ENCODE measurements at regions not wholly inside any gene's neighbourhood (a gene's known extent, or its start where the extent isn't known, plus 50 kb on each side); places are given as distances from the start of the nearest gene placed in this dataset.
A peak's percentile ranks its signal among the peaks of the same experiment; 100 is the strongest.

GRCh38 chr21:29233611-29234540 lies 64.8 kb upstream of the BACH1 start:
- H3K27me3 ChIP-seq: no peaks in the 10 kb centered on the region
- DNase-seq: no peak
- no peak overlapping the region for H3K27ac ChIP-seq
- TF ChIP-seq CTCF (IDR thresholded peaks at IDR 0.05): no peak
- H3K36me3 ChIP-seq: no peaks in the 10 kb centered on the region
- intact Hi-C loops (cut with DNase I; ENCODE audit: low total_unique reads): no loop called here
- peaks cover 0 to 25% (median 22%) of the 10 kb centered on the region in 4 donors for H3K4me1 ChIP-seq
- H3K9me3 ChIP-seq: no peaks in the 10 kb centered on the region
- no peak overlapping the region for H3K4me3 ChIP-seq

GRCh38 chr21:29235714-29236197 lies 63.0 kb upstream of the BACH1 start:
- Histone ChIP-seq H3K36me3 (no peaks in the 10 kb centered on the region), H3K27ac (no peak overlapping the region), H3K4me3 (no peak overlapping the region), H3K4me1 (peaks cover 0 to 26% (median 23%) of the 10 kb centered on the region in 4 donors), H3K9me3 (no peaks in the 10 kb centered on the region), H3K27me3 (no peaks in the 10 kb centered on the region)
- no peak for DNase-seq
- intact Hi-C loops (cut with DNase I; ENCODE audit: low total_unique reads): no loop called here
- no peak for TF ChIP-seq CTCF (IDR thresholded peaks at IDR 0.05)

- Histone ChIP-seq H3K27me3 (no peaks in the 10 kb centered on the region), H3K4me3 (no peak overlapping the region), H3K4me1 (peaks cover 0 to 26% (median 23%) of the 10 kb centered on the region in 4 donors), H3K27ac (no peak overlapping the region), H3K9me3 (no peaks in the 10 kb centered on the region), H3K36me3 (no peaks in the 10 kb centered on the region)
- no peak for TF ChIP-seq CTCF (IDR thresholded peaks at IDR 0.05)
- intact Hi-C loops (cut with DNase I; ENCODE audit: low total_unique reads): no loop called here
- no peak for DNase-seq
These were observed 62.5 kb upstream of the BACH1 start for GRCh38 chr21:29236201-29236600.

GRCh38 chr21:29237110-29238052 lies 61.3 kb upstream of the BACH1 start:
- Histone ChIP-seq H3K9me3 (no peaks in the 10 kb centered on the region), H3K36me3 (no peaks in the 10 kb centered on the region), H3K4me3 (no peak overlapping the region), H3K27ac (peak overlapping the region; percentile 31 to 38), H3K27me3 (no peaks in the 10 kb centered on the region), H3K4me1 (peaks cover 0 to 26% (median 23%) of the 10 kb centered on the region in 4 donors)
- DNase-seq: peak in 1 of 2 donors; percentile 46
- intact Hi-C loops (cut with DNase I; ENCODE audit: low total_unique reads): no loop called here
- no peak for TF ChIP-seq CTCF (IDR thresholded peaks at IDR 0.05)

Measured in tibial artery (tissue), 4 donors.